SK-N-SH treated with all-trans-retinoic acid at 6 μM for 48 hours (cell line): ENCODE measurements at regions not wholly inside any gene's neighbourhood (a gene's known extent, or its start where the extent isn't known, plus 50 kb on each side); places are given as distances from the start of the nearest gene placed in this dataset.

Experiments used
- ATAC-seq: fragments of 200-7000 bp; cut with Tn5 transposase; 3 replicates; pipeline ENCODE4 v1.9.1; 2020; ENCODE audit warnings: mild to moderate bottlenecking, moderate library complexity
- ARNTL ChIP-seq: fragments of 450-650 bp; formaldehyde crosslinking; IDR thresholded peaks from 2 replicates; pipeline ENCODE4 v1.5.0; 2020; ENCODE audit warnings: low read depth, mild to moderate bottlenecking, moderate library complexity, borderline replicate concordance
- BACH2 ChIP-seq: fragments of 250-450 bp; sonication (Bioruptor Pico); IDR thresholded peaks from 2 replicates; pipeline ENCODE4 v1.9.0; 2021; ENCODE audit warnings: mild to moderate bottlenecking, borderline replicate concordance
- CREB5 ChIP-seq: fragments of 250-450 bp; sonication (Bioruptor Pico); IDR thresholded peaks from 2 replicates; pipeline ENCODE4 v1.5.1; 2020; ENCODE audit warnings: low read depth, mild to moderate bottlenecking, moderate library complexity
- CSDC2 ChIP-seq: fragments of 250-450 bp; sonication (Bioruptor Pico); IDR thresholded peaks from 2 replicates; pipeline ENCODE4 v1.5.0; 2020; ENCODE audit warnings: mild to moderate bottlenecking, moderate library complexity
- ESRRG ChIP-seq: fragments of 250-450 bp; sonication (Bioruptor Pico); IDR thresholded peaks from 2 replicates; pipeline ENCODE4 v1.6.1; 2021; ENCODE audit warnings: mild to moderate bottlenecking
- GLIS3 ChIP-seq: fragments of 250-450 bp; sonication (Bioruptor Pico); IDR thresholded peaks from 2 replicates; pipeline ENCODE4 v1.5.0; 2020; ENCODE audit warnings: mild to moderate bottlenecking, moderate library complexity
- ISL1 ChIP-seq: fragments of 250-450 bp; sonication (Bioruptor Pico); IDR thresholded peaks from 2 replicates; pipeline ENCODE4 v2.1.2; 2022; ENCODE audit warnings: mild to moderate bottlenecking, moderate library complexity
- OSR1 ChIP-seq: fragments of 250-450 bp; sonication (Bioruptor Pico); IDR thresholded peaks from 2 replicates; pipeline ENCODE4 v1.8.0; 2022; ENCODE audit warnings: moderate library complexity, mild to moderate bottlenecking, inconsistent platforms
- PPARA ChIP-seq: fragments of 250-450 bp; sonication (Bioruptor Pico); IDR thresholded peaks from 2 replicates; pipeline ENCODE4 v1.5.0; 2020; ENCODE audit warnings: mild to moderate bottlenecking, borderline replicate concordance
- RARB ChIP-seq: fragments of 250-450 bp; sonication (Bioruptor Pico); IDR thresholded peaks from 2 replicates; pipeline ENCODE4 v1.8.0; 2021; ENCODE audit warnings: mild to moderate bottlenecking, moderate library complexity
- SNAI2 ChIP-seq: fragments of 250-450 bp; sonication (Bioruptor Pico); IDR thresholded peaks from 2 replicates; pipeline ENCODE4 v1.5.0; 2020; ENCODE audit warnings: mild to moderate bottlenecking, moderate library complexity
- TCF4 ChIP-seq: fragments of 250-450 bp; sonication (Bioruptor Pico); IDR thresholded peaks from 2 replicates; pipeline ENCODE4 v1.8.0; 2021; ENCODE audit warnings: mild to moderate bottlenecking, moderate library complexity, borderline replicate concordance
- TOX ChIP-seq: fragments of 250-450 bp; sonication (Bioruptor Pico); IDR thresholded peaks from 2 replicates; pipeline ENCODE4 v1.8.0; 2021; ENCODE audit warnings: mild to moderate bottlenecking, moderate library complexity, borderline replicate concordance
- ZC3H10 ChIP-seq: fragments of 250-450 bp; sonication (Bioruptor Pico); IDR thresholded peaks from 2 replicates; pipeline ENCODE4 v1.5.1; 2021; ENCODE audit warnings: mild to moderate bottlenecking, moderate library complexity
- ZFP3 ChIP-seq: fragments of 250-450 bp; sonication (Bioruptor Pico); IDR thresholded peaks from 2 replicates; pipeline ENCODE4 v1.5.0; 2020; ENCODE audit warnings: mild to moderate bottlenecking, moderate library complexity
- ZFP30 ChIP-seq: fragments of 450-650 bp; formaldehyde crosslinking; IDR thresholded peaks from 2 replicates; pipeline ENCODE4 v1.5.0; 2022; ENCODE audit warnings: mild to moderate bottlenecking, moderate library complexity
- ZNF565 ChIP-seq: fragments of 450-650 bp; formaldehyde crosslinking; conservative IDR thresholded peaks from 2 replicates; pipeline ENCODE4 v1.5.0; 2020; ENCODE audit warnings: low read depth, mild to moderate bottlenecking, moderate library complexity
- ZNF70 ChIP-seq: fragments of 450-650 bp; formaldehyde crosslinking; IDR thresholded peaks from 2 replicates; pipeline ENCODE4 v1.5.0; 2020; ENCODE audit warnings: mild to moderate bottlenecking, moderate library complexity
- ZNF8 ChIP-seq: fragments of 450-650 bp; formaldehyde crosslinking; IDR thresholded peaks from 2 replicates; pipeline ENCODE4 v1.5.0; 2020; ENCODE audit warnings: mild to moderate bottlenecking, moderate library complexity
- TF ChIP-seq, protein P1 (sequence below): fragments of 250-450 bp; sonication (Bioruptor Pico); IDR thresholded peaks from 2 replicates; pipeline ENCODE4 v1.8.0; 2021; ENCODE audit warnings: low read depth, mild to moderate bottlenecking, moderate library complexity, borderline replicate concordance
- TF ChIP-seq, protein P2 (sequence below): fragments of 250-450 bp; sonication (Bioruptor Pico); IDR thresholded peaks from 2 replicates; pipeline ENCODE4 v1.5.1; 2021; ENCODE audit warnings: mild to moderate bottlenecking, moderate library complexity
- TF ChIP-seq, protein P3 (sequence below): fragments of 250-450 bp; sonication (Bioruptor Pico); IDR thresholded peaks from 2 replicates; pipeline ENCODE4 v1.8.0; 2020; ENCODE audit warnings: mild to moderate bottlenecking, moderate library complexity, borderline replicate concordance
- TF ChIP-seq, protein P4 (sequence below): fragments of 250-450 bp; sonication (Bioruptor Pico); IDR thresholded peaks from 2 replicates; pipeline ENCODE4 v1.5.0; 2020; ENCODE audit warnings: mild to moderate bottlenecking, moderate library complexity

- no peak for TF ChIP-seq RARB
- TF ChIP-seq CREB5 (CRISPR knock-in tag) = no peak
- TF ChIP-seq, protein P1, sequence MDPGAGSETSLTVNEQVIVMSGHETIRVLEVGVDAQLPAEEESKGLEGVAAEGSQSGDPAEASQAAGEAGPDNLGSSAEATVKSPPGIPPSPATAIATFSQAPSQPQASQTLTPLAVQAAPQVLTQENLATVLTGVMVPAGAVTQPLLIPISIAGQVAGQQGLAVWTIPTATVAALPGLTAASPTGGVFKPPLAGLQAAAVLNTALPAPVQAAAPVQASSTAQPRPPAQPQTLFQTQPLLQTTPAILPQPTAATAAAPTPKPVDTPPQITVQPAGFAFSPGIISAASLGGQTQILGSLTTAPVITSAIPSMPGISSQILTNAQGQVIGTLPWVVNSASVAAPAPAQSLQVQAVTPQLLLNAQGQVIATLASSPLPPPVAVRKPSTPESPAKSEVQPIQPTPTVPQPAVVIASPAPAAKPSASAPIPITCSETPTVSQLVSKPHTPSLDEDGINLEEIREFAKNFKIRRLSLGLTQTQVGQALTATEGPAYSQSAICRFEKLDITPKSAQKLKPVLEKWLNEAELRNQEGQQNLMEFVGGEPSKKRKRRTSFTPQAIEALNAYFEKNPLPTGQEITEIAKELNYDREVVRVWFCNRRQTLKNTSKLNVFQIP (CRISPR knock-in tag) = no peak
- TF ChIP-seq, protein P2, sequence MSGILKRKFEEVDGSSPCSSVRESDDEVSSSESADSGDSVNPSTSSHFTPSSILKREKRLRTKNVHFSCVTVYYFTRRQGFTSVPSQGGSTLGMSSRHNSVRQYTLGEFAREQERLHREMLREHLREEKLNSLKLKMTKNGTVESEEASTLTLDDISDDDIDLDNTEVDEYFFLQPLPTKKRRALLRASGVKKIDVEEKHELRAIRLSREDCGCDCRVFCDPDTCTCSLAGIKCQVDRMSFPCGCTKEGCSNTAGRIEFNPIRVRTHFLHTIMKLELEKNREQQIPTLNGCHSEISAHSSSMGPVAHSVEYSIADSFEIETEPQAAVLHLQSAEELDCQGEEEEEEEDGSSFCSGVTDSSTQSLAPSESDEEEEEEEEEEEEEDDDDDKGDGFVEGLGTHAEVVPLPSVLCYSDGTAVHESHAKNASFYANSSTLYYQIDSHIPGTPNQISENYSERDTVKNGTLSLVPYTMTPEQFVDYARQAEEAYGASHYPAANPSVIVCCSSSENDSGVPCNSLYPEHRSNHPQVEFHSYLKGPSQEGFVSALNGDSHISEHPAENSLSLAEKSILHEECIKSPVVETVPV (CRISPR knock-in tag) = no peak
- no peak for TF ChIP-seq ZNF70 (CRISPR knock-in tag)
- TF ChIP-seq OSR1 (CRISPR knock-in tag) = no peak
- TF ChIP-seq, protein P3, sequence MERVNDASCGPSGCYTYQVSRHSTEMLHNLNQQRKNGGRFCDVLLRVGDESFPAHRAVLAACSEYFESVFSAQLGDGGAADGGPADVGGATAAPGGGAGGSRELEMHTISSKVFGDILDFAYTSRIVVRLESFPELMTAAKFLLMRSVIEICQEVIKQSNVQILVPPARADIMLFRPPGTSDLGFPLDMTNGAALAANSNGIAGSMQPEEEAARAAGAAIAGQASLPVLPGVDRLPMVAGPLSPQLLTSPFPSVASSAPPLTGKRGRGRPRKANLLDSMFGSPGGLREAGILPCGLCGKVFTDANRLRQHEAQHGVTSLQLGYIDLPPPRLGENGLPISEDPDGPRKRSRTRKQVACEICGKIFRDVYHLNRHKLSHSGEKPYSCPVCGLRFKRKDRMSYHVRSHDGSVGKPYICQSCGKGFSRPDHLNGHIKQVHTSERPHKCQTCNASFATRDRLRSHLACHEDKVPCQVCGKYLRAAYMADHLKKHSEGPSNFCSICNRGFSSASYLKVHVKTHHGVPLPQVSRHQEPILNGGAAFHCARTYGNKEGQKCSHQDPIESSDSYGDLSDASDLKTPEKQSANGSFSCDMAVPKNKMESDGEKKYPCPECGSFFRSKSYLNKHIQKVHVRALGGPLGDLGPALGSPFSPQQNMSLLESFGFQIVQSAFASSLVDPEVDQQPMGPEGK (CRISPR knock-in tag) = no peak
- no peak for TF ChIP-seq ISL1 (CRISPR knock-in tag)
- TF ChIP-seq ARNTL (CRISPR knock-in tag) = no peak
- TF ChIP-seq ESRRG (CRISPR knock-in tag) = no peak
- TF ChIP-seq, protein P4, sequence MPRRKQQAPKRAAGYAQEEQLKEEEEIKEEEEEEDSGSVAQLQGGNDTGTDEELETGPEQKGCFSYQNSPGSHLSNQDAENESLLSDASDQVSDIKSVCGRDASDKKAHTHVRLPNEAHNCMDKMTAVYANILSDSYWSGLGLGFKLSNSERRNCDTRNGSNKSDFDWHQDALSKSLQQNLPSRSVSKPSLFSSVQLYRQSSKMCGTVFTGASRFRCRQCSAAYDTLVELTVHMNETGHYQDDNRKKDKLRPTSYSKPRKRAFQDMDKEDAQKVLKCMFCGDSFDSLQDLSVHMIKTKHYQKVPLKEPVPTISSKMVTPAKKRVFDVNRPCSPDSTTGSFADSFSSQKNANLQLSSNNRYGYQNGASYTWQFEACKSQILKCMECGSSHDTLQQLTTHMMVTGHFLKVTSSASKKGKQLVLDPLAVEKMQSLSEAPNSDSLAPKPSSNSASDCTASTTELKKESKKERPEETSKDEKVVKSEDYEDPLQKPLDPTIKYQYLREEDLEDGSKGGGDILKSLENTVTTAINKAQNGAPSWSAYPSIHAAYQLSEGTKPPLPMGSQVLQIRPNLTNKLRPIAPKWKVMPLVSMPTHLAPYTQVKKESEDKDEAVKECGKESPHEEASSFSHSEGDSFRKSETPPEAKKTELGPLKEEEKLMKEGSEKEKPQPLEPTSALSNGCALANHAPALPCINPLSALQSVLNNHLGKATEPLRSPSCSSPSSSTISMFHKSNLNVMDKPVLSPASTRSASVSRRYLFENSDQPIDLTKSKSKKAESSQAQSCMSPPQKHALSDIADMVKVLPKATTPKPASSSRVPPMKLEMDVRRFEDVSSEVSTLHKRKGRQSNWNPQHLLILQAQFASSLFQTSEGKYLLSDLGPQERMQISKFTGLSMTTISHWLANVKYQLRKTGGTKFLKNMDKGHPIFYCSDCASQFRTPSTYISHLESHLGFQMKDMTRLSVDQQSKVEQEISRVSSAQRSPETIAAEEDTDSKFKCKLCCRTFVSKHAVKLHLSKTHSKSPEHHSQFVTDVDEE (CRISPR knock-in tag) = no peak
- TF ChIP-seq SNAI2 (CRISPR knock-in tag) = no peak
- TF ChIP-seq TCF4 (CRISPR knock-in tag) = no peak
- TF ChIP-seq ZFP30 (CRISPR knock-in tag) = no peak
- TF ChIP-seq ZNF565 (CRISPR knock-in tag) = no peak
- TF ChIP-seq ZNF8 (CRISPR knock-in tag) = no peak
- TF ChIP-seq PPARA = no peak
- TF ChIP-seq ZC3H10 (CRISPR knock-in tag) = no peak
- no peak for ATAC-seq
These were observed 174.7 kb upstream of the S1PR3 start for GRCh38 chr9:88816591-88816990.

DNA sequence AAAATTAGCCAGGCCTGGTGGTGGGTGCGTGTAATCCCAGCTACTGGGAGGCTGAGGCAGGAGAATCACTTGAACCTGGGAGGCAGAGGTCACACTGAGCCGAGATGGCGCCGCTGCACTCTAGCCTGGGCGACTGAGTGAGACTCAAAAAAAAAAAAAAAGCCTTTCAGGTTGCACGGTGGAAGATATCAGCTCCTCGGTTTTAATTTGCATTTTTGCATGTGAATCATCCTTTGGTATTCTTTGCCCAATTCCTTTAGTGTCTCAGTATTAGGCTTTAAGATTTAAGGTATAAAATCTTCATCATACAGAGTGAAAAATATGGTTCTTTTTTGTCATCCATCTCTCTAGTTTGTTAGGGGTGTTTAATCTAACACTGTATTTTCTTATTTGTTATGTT lies 173.6 kb upstream of the S1PR3 start:
- TF ChIP-seq ZC3H10 (CRISPR knock-in tag) (no peak), ZFP3 (CRISPR knock-in tag) (no peak), CREB5 (CRISPR knock-in tag) (no peak), ZNF565 (CRISPR knock-in tag) (no peak), GLIS3 (CRISPR knock-in tag) (no peak), PPARA (no peak), BACH2 (no peak), CSDC2 (CRISPR knock-in tag) (no peak), SNAI2 (CRISPR knock-in tag) (no peak), TOX (no peak)
- TF ChIP-seq, protein P1 (CRISPR knock-in tag) = no peak
- TF ChIP-seq, protein P4 (CRISPR knock-in tag) = no peak

More for the DNA sequence above, 173.6 kb upstream of the S1PR3 start:
- ATAC-seq = no peak
